SK-N-SH (cell line): ENCODE measurements at regions not wholly inside any gene's neighbourhood (a gene's known extent, or its start where the extent isn't known, plus 50 kb on each side); places are given as distances from the start of the nearest gene placed in this dataset.

Experiments
- CTCF ChIP-seq: fragments of 200-600 bp; sonication (generic); IDR thresholded peaks from 2 replicates; pipeline ENCODE4 v1.6.1; 2017; ENCODE audit warnings: antibody characterized with exemption, mild to moderate bottlenecking, moderate library complexity
- FOXJ3 ChIP-seq: sonication (generic); formaldehyde crosslinking; IDR thresholded peaks from 2 replicates; pipeline ENCODE4 v1.5.1; 2020; ENCODE audit warnings: mild to moderate bottlenecking, missing genetic modification reagents
- POLR2AphosphoS5 ChIP-seq: IDR thresholded peaks from 2 replicates; pipeline ENCODE4 v1.6.1; 2012; ENCODE audit warnings: low read depth, low read length
- RAD21 ChIP-seq: IDR thresholded peaks from 2 replicates; pipeline ENCODE4 v1.6.1; 2012; ENCODE audit warnings: mild to moderate bottlenecking, low read length
- REST ChIP-seq: IDR thresholded peaks from 2 replicates; pipeline ENCODE4 v1.6.1; 2012; ENCODE audit warnings: mild to moderate bottlenecking, low read depth, low read length, moderate library complexity
- TCF12 ChIP-seq: IDR thresholded peaks from 2 replicates; pipeline ENCODE4 v1.4.0; 2012
- YY1 ChIP-seq: IDR thresholded peaks from 2 replicates; pipeline ENCODE4 v1.4.0; 2012; ENCODE audit warnings: low read depth, mild to moderate bottlenecking

- TF ChIP-seq FOXJ3 = no peak
- TF ChIP-seq REST = no peak
- TF ChIP-seq CTCF = no peak
- TF ChIP-seq POLR2AphosphoS5 = no peak
- no peak for TF ChIP-seq YY1
- TF ChIP-seq RAD21 = no peak
- no peak for TF ChIP-seq TCF12
Measured at GRCh38 chr5:89407054-89407453, 524.1 kb upstream of the MEF2C start.
